ENCODE measurements at regions not wholly inside any gene's neighbourhood (a gene's known extent, or its start where the extent isn't known, plus 50 kb on each side); places are given as distances from the start of the nearest gene placed in this dataset.

DNA sequence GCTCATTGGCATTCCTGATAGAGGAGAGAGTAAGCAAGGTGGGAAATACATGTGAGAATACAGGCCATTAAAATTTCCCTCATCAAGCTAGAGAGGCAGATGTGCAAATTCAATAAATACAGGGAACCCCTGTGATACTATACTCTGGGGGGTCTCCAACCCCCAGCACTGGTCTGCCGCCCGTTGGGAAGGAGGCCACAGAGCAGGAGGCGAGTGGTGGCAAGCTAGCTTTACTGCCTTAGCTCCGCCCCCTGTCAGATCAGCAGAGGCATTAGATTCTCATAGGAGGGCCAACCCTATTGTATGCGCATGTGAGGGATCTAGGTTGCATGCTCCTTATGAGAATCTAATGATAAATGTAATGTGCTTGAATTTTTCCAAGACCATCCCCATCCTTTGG is 97.1 kb upstream of the PLSCR5 start (continued):
- TF ChIP-seq ZNF462 (CRISPR knock-in tag; IDR thresholded peaks at IDR 0.05) (no peak), ZNF331 (CRISPR knock-in tag; IDR thresholded peaks at IDR 0.05; ENCODE audit: low read depth) (no peak), NANOG (IDR thresholded peaks at IDR 0.05; ENCODE audit: borderline replicate concordance) (no peak), EZH2phosphoT487 (IDR thresholded peaks at IDR 0.05; ENCODE audit: unreplicated experiment) (no peak)

GRCh38 chr3:146701246-146701645 is 96.1 kb upstream of the PLSCR5 start:
- no peak overlapping the region for H3K27ac Mint-ChIP-seq
- no peak overlapping the region for H3K27ac ChIP-seq (ENCODE audit: low read depth)
- no peaks in the 10 kb centered on the region for H3K4me1 ChIP-seq (ENCODE audit: insufficient read depth)
- no peaks in the 10 kb centered on the region for H3K27me3 Mint-ChIP-seq (ENCODE audit: insufficient read depth, low read depth, poor library complexity)
- no peaks in the 10 kb centered on the region for H3K79me2 ChIP-seq (replicated peaks; ENCODE audit: insufficient read depth)
- H3K4me3 Mint-ChIP-seq = no peak overlapping the region
- H4K20me1 ChIP-seq (replicated peaks; ENCODE audit: insufficient read depth) = no peaks in the 10 kb centered on the region
- H3K36me3 Mint-ChIP-seq (ENCODE audit: low read depth) = no peaks in the 10 kb centered on the region
- DNase-seq (ENCODE audit: low spot score) (peak; percentile 4), ATAC-seq (no peak)
- H3K4me2 ChIP-seq = no peak overlapping the region
- H3K36me3 ChIP-seq (ENCODE audit: insufficient read depth) = no peaks in the 10 kb centered on the region
- TF ChIP-seq CTCF (conservative IDR thresholded peaks at IDR 0.05; ENCODE audit: low read depth in 2 of 2) (peak in 1 of 2 experiments; percentile 26; a peak in 1 of 4 replicates), ZNF462 (CRISPR knock-in tag; IDR thresholded peaks at IDR 0.05) (no peak), ETS1 (IDR thresholded peaks at IDR 0.05) (no peak)
- no peaks in the 10 kb centered on the region for H3K4me1 Mint-ChIP-seq
- H3F3A ChIP-seq (replicated peaks; ENCODE audit: low read depth) = no peaks in the 10 kb centered on the region
- no peak overlapping the region for H2AFZ ChIP-seq
- peaks cover 7% of the 10 kb centered on the region; the same call in 1 of the 2 replicates for H3K9me2 ChIP-seq (ENCODE audit: insufficient read depth)
- H3K4me3 ChIP-seq = no peak overlapping the region
- no peaks in the 10 kb centered on the region for H3K9me3 Mint-ChIP-seq
- no peaks in the 10 kb centered on the region for H3K27me3 ChIP-seq (ENCODE audit: insufficient read depth)
